K562 (cell line): ENCODE measurements at regions not wholly inside any gene's neighbourhood (a gene's known extent, or its start where the extent isn't known, plus 50 kb on each side); places are given as distances from the start of the nearest gene placed in this dataset.
A peak's percentile ranks its signal among the peaks of the same experiment; 100 is the strongest.

Source experiments
- CBX3 ChIP-seq, 2 experiments: IDR thresholded peaks; 1 replicate in 1 of 2; 2 replicates in 1 of 2; pipeline ENCODE4 v1.6.1; 2012; ENCODE audit warnings: inconsistent platforms in 2 of 2, low read length in 2 of 2, borderline replicate concordance in 1 of 2, control low read depth in 1 of 2
- CGGBP1 ChIP-seq: fragments of 250-450 bp; sonication (Bioruptor Pico); IDR thresholded peaks from 2 replicates; pipeline ENCODE4 v1.9.0; 2021; ENCODE audit warnings: mild to moderate bottlenecking
- CXXC5 ChIP-seq: fragments of 250-450 bp; sonication (Bioruptor Pico); IDR thresholded peaks from 2 replicates; pipeline ENCODE4 v1.8.0; 2022; ENCODE audit warnings: inconsistent platforms, mild to moderate bottlenecking, moderate library complexity
- FOXK2 ChIP-seq, 2 experiments: fragments of 450-650 bp; IDR thresholded peaks in 1 of 2; conservative IDR thresholded peaks in 1 of 2; 2 replicates each; pipeline ENCODE4 v1.6.1; 2016; ENCODE audit warnings: low read depth in 2 of 2, mild to moderate bottlenecking in 1 of 2
- L3MBTL2 ChIP-seq: fragments of 450-650 bp; IDR thresholded peaks from 2 replicates; pipeline ENCODE4 v1.6.1; 2016; ENCODE audit warnings: mild to moderate bottlenecking, moderate library complexity
- MCM2 ChIP-seq: fragments of 450-650 bp; IDR thresholded peaks from 2 replicates; pipeline ENCODE4 v1.6.1; 2017; ENCODE audit warnings: low read depth, mild to moderate bottlenecking
- NFE2 ChIP-seq: IDR thresholded peaks from 2 replicates; pipeline ENCODE4 v1.6.1; 2014; ENCODE audit warnings: antibody characterized with exemption, low read depth
- NKRF ChIP-seq: fragments of 450-650 bp; IDR thresholded peaks from 2 replicates; pipeline ENCODE4 v1.6.1; 2016; ENCODE audit warnings: borderline replicate concordance
- PCBP1 ChIP-seq: fragments of 200-400 bp; formaldehyde crosslinking; IDR thresholded peaks from 2 replicates; pipeline ENCODE4 v1.6.1; 2018; ENCODE audit warnings: mild to moderate bottlenecking, low read depth, low read length; ENCODE audit not compliant: poor library complexity, severe bottlenecking
- PHF21A ChIP-seq: fragments of 450-650 bp; IDR thresholded peaks from 2 replicates; pipeline ENCODE4 v1.6.1; 2017; ENCODE audit warnings: low read depth, borderline replicate concordance
- SMARCE1 ChIP-seq: fragments of 450-650 bp; IDR thresholded peaks from 2 replicates; pipeline ENCODE4 v1.7.1; 2016; ENCODE audit warnings: mild to moderate bottlenecking
- SP1 ChIP-seq: sonication (generic); formaldehyde crosslinking; IDR thresholded peaks from 2 replicates; pipeline ENCODE4 v1.8.1; 2022; ENCODE audit warnings: mild to moderate bottlenecking, missing genetic modification reagents
- TAF15 ChIP-seq: fragments of 200-400 bp; formaldehyde crosslinking; IDR thresholded peaks from 2 replicates; pipeline ENCODE4 v1.6.1; 2017; ENCODE audit warnings: mild to moderate bottlenecking, low read depth, low read length, moderate library complexity
- TCFL5 ChIP-seq: fragments of 250-450 bp; sonication (Bioruptor Pico); conservative IDR thresholded peaks from 2 replicates; pipeline ENCODE4 v1.6.1; 2021; ENCODE audit warnings: mild to moderate bottlenecking, moderate library complexity, matching md5 sums
- ZNF282 ChIP-seq: sonication (generic); formaldehyde crosslinking; IDR thresholded peaks from 2 replicates; pipeline ENCODE4 v1.8.1; 2023; ENCODE audit warnings: missing genetic modification reagents
- ZNF644 ChIP-seq: fragments of 200-800 bp; sonication (Bioruptor generic); IDR thresholded peaks from 2 replicates; pipeline ENCODE4 v1.6.1; 2016; ENCODE audit warnings: low read depth, missing genetic modification characterization, missing compliant biosample characterization
- TF ChIP-seq, protein P1 (sequence below), 3 experiments: fragments of 200-800 bp in 1 of 3; fragments of 250-450 bp in 1 of 3; fragments of 450-650 bp in 1 of 3; sonication (Bioruptor Pico) in 1 of 3; sonication (Bioruptor generic) in 1 of 3; formaldehyde crosslinking in 1 of 3; IDR thresholded peaks; 2 replicates each; pipeline versions ENCODE4 v1.6.1 to v1.8.0; 2016 to 2022; ENCODE audit warnings: mild to moderate bottlenecking in 2 of 3, missing genetic modification characterization in 2 of 3, missing compliant biosample characterization in 1 of 3, moderate library complexity in 1 of 3
- TF ChIP-seq, protein P2 (sequence below), 3 experiments: IDR thresholded peaks in 2 of 3; conservative IDR thresholded peaks in 1 of 3; 2 replicates each; pipeline ENCODE4 v1.5.1; 2011 to 2012; ENCODE audit warnings: low read length in 3 of 3, mild to moderate bottlenecking in 3 of 3, control low read depth in 2 of 3, improper control_type of control experiment in 1 of 3, inconsistent platforms in 1 of 3, low read depth in 1 of 3, mixed read lengths in 1 of 3, moderate library complexity in 1 of 3; ENCODE audit not compliant: insufficient read depth in 2 of 3
- TF ChIP-seq, protein P3 (sequence below): fragments of 450-650 bp; IDR thresholded peaks from 2 replicates; pipeline ENCODE4 v1.6.1; 2016; ENCODE audit warnings: mild to moderate bottlenecking

GRCh38 chr6:27129917-27130316 lies 117.6 kb upstream of the PRSS16 start (continued):
- TF ChIP-seq SMARCE1 = no peak
- TF ChIP-seq ZNF282 = no peak
- TF ChIP-seq, protein P1, sequence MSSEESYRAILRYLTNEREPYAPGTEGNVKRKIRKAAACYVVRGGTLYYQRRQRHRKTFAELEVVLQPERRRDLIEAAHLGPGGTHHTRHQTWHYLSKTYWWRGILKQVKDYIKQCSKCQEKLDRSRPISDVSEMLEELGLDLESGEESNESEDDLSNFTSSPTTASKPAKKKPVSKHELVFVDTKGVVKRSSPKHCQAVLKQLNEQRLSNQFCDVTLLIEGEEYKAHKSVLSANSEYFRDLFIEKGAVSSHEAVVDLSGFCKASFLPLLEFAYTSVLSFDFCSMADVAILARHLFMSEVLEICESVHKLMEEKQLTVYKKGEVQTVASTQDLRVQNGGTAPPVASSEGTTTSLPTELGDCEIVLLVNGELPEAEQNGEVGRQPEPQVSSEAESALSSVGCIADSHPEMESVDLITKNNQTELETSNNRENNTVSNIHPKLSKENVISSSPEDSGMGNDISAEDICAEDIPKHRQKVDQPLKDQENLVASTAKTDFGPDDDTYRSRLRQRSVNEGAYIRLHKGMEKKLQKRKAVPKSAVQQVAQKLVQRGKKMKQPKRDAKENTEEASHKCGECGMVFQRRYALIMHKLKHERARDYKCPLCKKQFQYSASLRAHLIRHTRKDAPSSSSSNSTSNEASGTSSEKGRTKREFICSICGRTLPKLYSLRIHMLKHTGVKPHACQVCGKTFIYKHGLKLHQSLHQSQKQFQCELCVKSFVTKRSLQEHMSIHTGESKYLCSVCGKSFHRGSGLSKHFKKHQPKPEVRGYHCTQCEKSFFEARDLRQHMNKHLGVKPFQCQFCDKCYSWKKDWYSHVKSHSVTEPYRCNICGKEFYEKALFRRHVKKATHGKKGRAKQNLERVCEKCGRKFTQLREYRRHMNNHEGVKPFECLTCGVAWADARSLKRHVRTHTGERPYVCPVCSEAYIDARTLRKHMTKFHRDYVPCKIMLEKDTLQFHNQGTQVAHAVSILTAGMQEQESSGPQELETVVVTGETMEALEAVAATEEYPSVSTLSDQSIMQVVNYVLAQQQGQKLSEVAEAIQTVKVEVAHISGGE (CRISPR knock-in tag; IDR thresholded peaks at IDR 0.05) = 0 out of 6 replicates have a peak, but pooled peaks of 1 of the 3 experiments have one; percentile 39
- TF ChIP-seq FOXK2 (conservative IDR thresholded peaks at IDR 0.05 in 1 of 2, IDR thresholded peaks at IDR 0.05 in 1 of 2; ENCODE audit: low read depth in 2 of 2) = no peak
- TF ChIP-seq CBX3 (IDR thresholded peaks at IDR 0.05; ENCODE audit: borderline replicate concordance in 1 of 2, low read length in 2 of 2) = no peak
- peak; percentile 55; the same call in 1 of the 2 replicates for TF ChIP-seq SP1 (CRISPR knock-in tag)
- TF ChIP-seq TCFL5 (CRISPR knock-in tag) = no peak
- TF ChIP-seq TAF15 = no peak
- TF ChIP-seq, protein P2, sequence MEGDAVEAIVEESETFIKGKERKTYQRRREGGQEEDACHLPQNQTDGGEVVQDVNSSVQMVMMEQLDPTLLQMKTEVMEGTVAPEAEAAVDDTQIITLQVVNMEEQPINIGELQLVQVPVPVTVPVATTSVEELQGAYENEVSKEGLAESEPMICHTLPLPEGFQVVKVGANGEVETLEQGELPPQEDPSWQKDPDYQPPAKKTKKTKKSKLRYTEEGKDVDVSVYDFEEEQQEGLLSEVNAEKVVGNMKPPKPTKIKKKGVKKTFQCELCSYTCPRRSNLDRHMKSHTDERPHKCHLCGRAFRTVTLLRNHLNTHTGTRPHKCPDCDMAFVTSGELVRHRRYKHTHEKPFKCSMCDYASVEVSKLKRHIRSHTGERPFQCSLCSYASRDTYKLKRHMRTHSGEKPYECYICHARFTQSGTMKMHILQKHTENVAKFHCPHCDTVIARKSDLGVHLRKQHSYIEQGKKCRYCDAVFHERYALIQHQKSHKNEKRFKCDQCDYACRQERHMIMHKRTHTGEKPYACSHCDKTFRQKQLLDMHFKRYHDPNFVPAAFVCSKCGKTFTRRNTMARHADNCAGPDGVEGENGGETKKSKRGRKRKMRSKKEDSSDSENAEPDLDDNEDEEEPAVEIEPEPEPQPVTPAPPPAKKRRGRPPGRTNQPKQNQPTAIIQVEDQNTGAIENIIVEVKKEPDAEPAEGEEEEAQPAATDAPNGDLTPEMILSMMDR (IDR thresholded peaks at IDR 0.05 in 2 of 3, conservative IDR thresholded peaks at IDR 0.05 in 1 of 3; ENCODE audit: insufficient read depth in 2 of 3, low read depth in 1 of 3, low read length in 3 of 3) = no peak
- TF ChIP-seq CXXC5 (CRISPR knock-in tag) = peak; percentile 17; the same call in 1 of the 2 replicates
- no peak for TF ChIP-seq PCBP1
- no peak for TF ChIP-seq PHF21A
- TF ChIP-seq ZNF644 = peak; percentile 9; the same call in 1 of the 2 replicates
- peak; percentile 91 for TF ChIP-seq CGGBP1 (CRISPR knock-in tag)
- TF ChIP-seq, protein P3, sequence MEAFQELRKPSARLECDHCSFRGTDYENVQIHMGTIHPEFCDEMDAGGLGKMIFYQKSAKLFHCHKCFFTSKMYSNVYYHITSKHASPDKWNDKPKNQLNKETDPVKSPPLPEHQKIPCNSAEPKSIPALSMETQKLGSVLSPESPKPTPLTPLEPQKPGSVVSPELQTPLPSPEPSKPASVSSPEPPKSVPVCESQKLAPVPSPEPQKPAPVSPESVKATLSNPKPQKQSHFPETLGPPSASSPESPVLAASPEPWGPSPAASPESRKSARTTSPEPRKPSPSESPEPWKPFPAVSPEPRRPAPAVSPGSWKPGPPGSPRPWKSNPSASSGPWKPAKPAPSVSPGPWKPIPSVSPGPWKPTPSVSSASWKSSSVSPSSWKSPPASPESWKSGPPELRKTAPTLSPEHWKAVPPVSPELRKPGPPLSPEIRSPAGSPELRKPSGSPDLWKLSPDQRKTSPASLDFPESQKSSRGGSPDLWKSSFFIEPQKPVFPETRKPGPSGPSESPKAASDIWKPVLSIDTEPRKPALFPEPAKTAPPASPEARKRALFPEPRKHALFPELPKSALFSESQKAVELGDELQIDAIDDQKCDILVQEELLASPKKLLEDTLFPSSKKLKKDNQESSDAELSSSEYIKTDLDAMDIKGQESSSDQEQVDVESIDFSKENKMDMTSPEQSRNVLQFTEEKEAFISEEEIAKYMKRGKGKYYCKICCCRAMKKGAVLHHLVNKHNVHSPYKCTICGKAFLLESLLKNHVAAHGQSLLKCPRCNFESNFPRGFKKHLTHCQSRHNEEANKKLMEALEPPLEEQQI = no peak
- no peak for TF ChIP-seq L3MBTL2
- no peak for TF ChIP-seq NFE2
- no peak for TF ChIP-seq MCM2
- peak; percentile 42; the same call in 1 of the 2 replicates for TF ChIP-seq NKRF
